GM23338 (cell line): ENCODE measurements at regions not wholly inside any gene's neighbourhood (a gene's known extent, or its start where the extent isn't known, plus 50 kb on each side); places are given as distances from the start of the nearest gene placed in this dataset.
"Not testable (repeated sequence)": the region's sequence is repeated elsewhere in the genome, so short reads cannot be mapped to it uniquely, and the experiment has no call there.

ENCODE experiments used
- ATAC-seq: fragments of 200-7000 bp; cut with Tn5 transposase; 3 replicates; pipeline ENCODE4 v1.9.1; 2020
- DNase-seq: peaks from one replicate; pipeline ENCODE4 v3.0.0-alpha.2; 2015; ENCODE audit warnings: low spot score
- H2AFZ ChIP-seq: fragments of 200-600 bp; sonication (generic); 2 replicates; pipeline ENCODE4 v1.8.0; 2016; ENCODE audit warnings: antibody characterized with exemption, mild to moderate bottlenecking, moderate library complexity
- H3F3A ChIP-seq: fragments of 200-600 bp; sonication (generic); replicated peaks from 2 replicates; pipeline ENCODE4 v1.8.0; 2017; ENCODE audit warnings: antibody characterized with exemption, mixed run types, low read depth
- H3K27ac ChIP-seq: fragments of 200-600 bp; sonication (generic); 2 replicates; pipeline ENCODE4 v1.6.1; 2016; ENCODE audit warnings: low read depth
- H3K27me3 ChIP-seq: fragments of 200-600 bp; sonication (generic); 2 replicates; pipeline ENCODE4 v1.8.0; 2016; ENCODE audit warnings: mild to moderate bottlenecking, mixed run types, moderate library complexity; ENCODE audit not compliant: insufficient read depth
- H3K36me3 ChIP-seq: fragments of 200-600 bp; sonication (generic); 2 replicates; pipeline ENCODE4 v1.8.0; 2016; ENCODE audit warnings: mild to moderate bottlenecking; ENCODE audit not compliant: insufficient read depth
- H3K4me1 ChIP-seq: fragments of 200-600 bp; sonication (generic); 2 replicates; pipeline ENCODE4 v1.8.0; 2016; ENCODE audit warnings: mild to moderate bottlenecking, moderate library complexity; ENCODE audit not compliant: insufficient read depth
- H3K4me2 ChIP-seq: fragments of 200-600 bp; sonication (generic); 2 replicates; pipeline ENCODE4 v1.7.1; 2017; ENCODE audit warnings: mixed run types
- H3K4me3 ChIP-seq: fragments of 200-600 bp; sonication (generic); 2 replicates; pipeline ENCODE4 v1.6.1; 2016; ENCODE audit warnings: mixed run types
- H3K79me2 ChIP-seq: fragments of 200-600 bp; sonication (generic); replicated peaks from 2 replicates; pipeline ENCODE4 v1.8.0; 2017; ENCODE audit warnings: mild to moderate bottlenecking; ENCODE audit not compliant: insufficient read depth
- H3K9me2 ChIP-seq: fragments of 200-600 bp; sonication (generic); 2 replicates; pipeline ENCODE4 v1.8.0; 2017; ENCODE audit not compliant: insufficient read depth
- H4K20me1 ChIP-seq: fragments of 200-600 bp; sonication (generic); replicated peaks from 2 replicates; pipeline ENCODE4 v1.8.0; 2017; ENCODE audit warnings: mild to moderate bottlenecking; ENCODE audit not compliant: insufficient read depth
- H3K27ac Mint-ChIP-seq: 2 replicates; pipeline ENCODE4 v1.8.0; 2020; ENCODE audit warnings: inconsistent platforms, mild to moderate bottlenecking, moderate library complexity, mixed read lengths
- H3K27me3 Mint-ChIP-seq: 3 replicates; pipeline ENCODE4 v1.8.0; 2022; ENCODE audit warnings: low read depth, mild to moderate bottlenecking, moderate library complexity, mixed read lengths, inconsistent platforms; ENCODE audit not compliant: insufficient read depth, poor library complexity
- H3K36me3 Mint-ChIP-seq: 3 replicates; pipeline ENCODE4 v1.8.0; 2021; ENCODE audit warnings: low read depth, mild to moderate bottlenecking, inconsistent platforms, moderate library complexity, mixed read lengths
- H3K4me1 Mint-ChIP-seq: 3 replicates; pipeline ENCODE4 v1.8.0; 2020; ENCODE audit warnings: mild to moderate bottlenecking, inconsistent platforms, mixed read lengths
- H3K4me3 Mint-ChIP-seq: 3 replicates; pipeline ENCODE4 v1.8.0; 2021; ENCODE audit warnings: moderate library complexity, mild to moderate bottlenecking, inconsistent platforms, mixed read lengths
- H3K9me3 Mint-ChIP-seq: 3 replicates; pipeline ENCODE4 v1.8.0; 2020; ENCODE audit warnings: moderate library complexity, mild to moderate bottlenecking, inconsistent platforms, mixed read lengths
- CREB1 ChIP-seq: fragments of 250-450 bp; sonication (Bioruptor Pico); IDR thresholded peaks from 2 replicates; pipeline ENCODE4 v1.5.0; 2020; ENCODE audit warnings: low read depth, mild to moderate bottlenecking, moderate library complexity
- EZH2 ChIP-seq: fragments of 200-600 bp; sonication (generic); IDR thresholded peaks from one replicate; pipeline ENCODE4 v1.8.0; 2017; ENCODE audit warnings: antibody characterized with exemption, mild to moderate bottlenecking, low read depth; ENCODE audit not compliant: unreplicated experiment
- EZH2phosphoT487 ChIP-seq: fragments of 200-600 bp; sonication (generic); IDR thresholded peaks from one replicate; pipeline ENCODE4 v1.8.1; 2018; ENCODE audit warnings: antibody characterized with exemption; ENCODE audit not compliant: unreplicated experiment
- POLR2AphosphoS5 ChIP-seq: IDR thresholded peaks from 2 replicates; pipeline ENCODE4 v1.6.1; 2016; ENCODE audit warnings: antibody characterized with exemption, low read depth
- STAT1 ChIP-seq: IDR thresholded peaks from one replicate; pipeline ENCODE4 v1.6.1; 2016; ENCODE audit warnings: antibody characterized with exemption; ENCODE audit not compliant: unreplicated experiment
- ZNF331 ChIP-seq: fragments of 250-450 bp; sonication (Bioruptor Pico); IDR thresholded peaks from 2 replicates; pipeline ENCODE4 v1.5.0; 2020; ENCODE audit warnings: low read depth, mild to moderate bottlenecking, moderate library complexity
- TF ChIP-seq, protein P1 (sequence below): IDR thresholded peaks from one replicate; pipeline ENCODE4 v1.6.1; 2018; ENCODE audit warnings: antibody characterized with exemption; ENCODE audit not compliant: unreplicated experiment
- TF ChIP-seq, protein P2 (sequence below), 2 experiments: fragments of 200-600 bp in 1 of 2; sonication (generic) in 1 of 2; conservative IDR thresholded peaks; 2 replicates each; pipeline versions ENCODE4 v1.5.1 to v1.6.1; 2016 to 2017; ENCODE audit warnings: antibody characterized with exemption in 2 of 2, low read depth in 2 of 2, mild to moderate bottlenecking in 2 of 2, moderate library complexity in 1 of 2
- TF ChIP-seq, protein P3 (sequence below): IDR thresholded peaks from 2 replicates; pipeline ENCODE4 v1.6.1; 2016; ENCODE audit warnings: antibody characterized with exemption

DNA sequence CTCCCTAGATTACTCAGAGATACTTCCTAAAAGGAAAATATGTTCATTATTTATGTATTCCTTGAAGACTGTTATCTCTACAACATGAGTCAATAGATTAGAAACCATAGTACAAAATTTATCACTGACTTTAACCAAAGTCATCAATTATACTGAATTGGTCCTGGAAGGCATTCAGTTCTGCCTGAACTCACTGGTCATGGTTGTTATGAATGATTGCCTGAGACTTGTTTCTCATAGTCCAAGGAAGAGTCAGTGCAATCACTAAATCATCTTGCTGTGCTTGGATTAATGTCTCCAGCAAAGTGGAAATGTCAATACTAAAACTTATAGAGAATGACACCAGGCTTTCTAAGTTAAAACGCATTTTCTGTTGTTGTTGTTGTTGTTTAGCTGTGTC lies 878.6 kb upstream of the MANEA start (continued):
- no peak for TF ChIP-seq ZNF331
- TF ChIP-seq, protein P1, sequence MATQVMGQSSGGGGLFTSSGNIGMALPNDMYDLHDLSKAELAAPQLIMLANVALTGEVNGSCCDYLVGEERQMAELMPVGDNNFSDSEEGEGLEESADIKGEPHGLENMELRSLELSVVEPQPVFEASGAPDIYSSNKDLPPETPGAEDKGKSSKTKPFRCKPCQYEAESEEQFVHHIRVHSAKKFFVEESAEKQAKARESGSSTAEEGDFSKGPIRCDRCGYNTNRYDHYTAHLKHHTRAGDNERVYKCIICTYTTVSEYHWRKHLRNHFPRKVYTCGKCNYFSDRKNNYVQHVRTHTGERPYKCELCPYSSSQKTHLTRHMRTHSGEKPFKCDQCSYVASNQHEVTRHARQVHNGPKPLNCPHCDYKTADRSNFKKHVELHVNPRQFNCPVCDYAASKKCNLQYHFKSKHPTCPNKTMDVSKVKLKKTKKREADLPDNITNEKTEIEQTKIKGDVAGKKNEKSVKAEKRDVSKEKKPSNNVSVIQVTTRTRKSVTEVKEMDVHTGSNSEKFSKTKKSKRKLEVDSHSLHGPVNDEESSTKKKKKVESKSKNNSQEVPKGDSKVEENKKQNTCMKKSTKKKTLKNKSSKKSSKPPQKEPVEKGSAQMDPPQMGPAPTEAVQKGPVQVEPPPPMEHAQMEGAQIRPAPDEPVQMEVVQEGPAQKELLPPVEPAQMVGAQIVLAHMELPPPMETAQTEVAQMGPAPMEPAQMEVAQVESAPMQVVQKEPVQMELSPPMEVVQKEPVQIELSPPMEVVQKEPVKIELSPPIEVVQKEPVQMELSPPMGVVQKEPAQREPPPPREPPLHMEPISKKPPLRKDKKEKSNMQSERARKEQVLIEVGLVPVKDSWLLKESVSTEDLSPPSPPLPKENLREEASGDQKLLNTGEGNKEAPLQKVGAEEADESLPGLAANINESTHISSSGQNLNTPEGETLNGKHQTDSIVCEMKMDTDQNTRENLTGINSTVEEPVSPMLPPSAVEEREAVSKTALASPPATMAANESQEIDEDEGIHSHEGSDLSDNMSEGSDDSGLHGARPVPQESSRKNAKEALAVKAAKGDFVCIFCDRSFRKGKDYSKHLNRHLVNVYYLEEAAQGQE: no peak
- TF ChIP-seq POLR2AphosphoS5: no peak
- TF ChIP-seq EZH2: no peak
- no peak for TF ChIP-seq EZH2phosphoT487
- TF ChIP-seq, protein P2, sequence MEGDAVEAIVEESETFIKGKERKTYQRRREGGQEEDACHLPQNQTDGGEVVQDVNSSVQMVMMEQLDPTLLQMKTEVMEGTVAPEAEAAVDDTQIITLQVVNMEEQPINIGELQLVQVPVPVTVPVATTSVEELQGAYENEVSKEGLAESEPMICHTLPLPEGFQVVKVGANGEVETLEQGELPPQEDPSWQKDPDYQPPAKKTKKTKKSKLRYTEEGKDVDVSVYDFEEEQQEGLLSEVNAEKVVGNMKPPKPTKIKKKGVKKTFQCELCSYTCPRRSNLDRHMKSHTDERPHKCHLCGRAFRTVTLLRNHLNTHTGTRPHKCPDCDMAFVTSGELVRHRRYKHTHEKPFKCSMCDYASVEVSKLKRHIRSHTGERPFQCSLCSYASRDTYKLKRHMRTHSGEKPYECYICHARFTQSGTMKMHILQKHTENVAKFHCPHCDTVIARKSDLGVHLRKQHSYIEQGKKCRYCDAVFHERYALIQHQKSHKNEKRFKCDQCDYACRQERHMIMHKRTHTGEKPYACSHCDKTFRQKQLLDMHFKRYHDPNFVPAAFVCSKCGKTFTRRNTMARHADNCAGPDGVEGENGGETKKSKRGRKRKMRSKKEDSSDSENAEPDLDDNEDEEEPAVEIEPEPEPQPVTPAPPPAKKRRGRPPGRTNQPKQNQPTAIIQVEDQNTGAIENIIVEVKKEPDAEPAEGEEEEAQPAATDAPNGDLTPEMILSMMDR (conservative IDR thresholded peaks at IDR 0.05; ENCODE audit: low read depth in 2 of 2): no peak

DNA sequence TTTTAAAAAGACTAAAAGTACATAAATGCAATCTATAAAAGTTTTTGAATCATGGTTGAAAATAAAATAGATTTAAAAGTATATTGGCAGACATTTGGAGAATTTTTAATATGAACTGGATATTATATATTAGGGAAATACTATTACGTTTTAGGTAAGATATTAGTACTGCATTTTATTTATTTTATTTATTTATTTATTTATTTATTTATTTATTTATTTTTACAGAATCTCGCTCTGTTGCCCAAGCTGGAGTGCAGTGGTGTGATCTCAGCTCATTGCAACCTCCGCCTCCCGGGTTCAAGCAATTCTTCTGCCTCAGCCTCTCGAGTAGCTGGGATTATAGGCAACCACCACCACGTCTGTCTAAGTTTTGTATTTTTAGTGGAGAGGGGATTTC lies 890.1 kb upstream of the MANEA start:
- H3K36me3 ChIP-seq, H3K27ac Mint-ChIP-seq, H3K27ac ChIP-seq, H3K79me2 ChIP-seq, H3K4me2 ChIP-seq, H3K27me3 ChIP-seq, H3K36me3 Mint-ChIP-seq, H3K4me3 ChIP-seq, H3F3A ChIP-seq, H2AFZ ChIP-seq, ATAC-seq, DNase-seq, H4K20me1 ChIP-seq, H3K27me3 Mint-ChIP-seq, H3K4me1 Mint-ChIP-seq, H3K9me2 ChIP-seq, H3K4me3 Mint-ChIP-seq, H3K4me1 ChIP-seq: not testable (repeated sequence)
- H3K9me3 Mint-ChIP-seq: peaks cover 12% of the 10 kb centered on the region; the same call in 1 of the 3 replicates

DNA sequence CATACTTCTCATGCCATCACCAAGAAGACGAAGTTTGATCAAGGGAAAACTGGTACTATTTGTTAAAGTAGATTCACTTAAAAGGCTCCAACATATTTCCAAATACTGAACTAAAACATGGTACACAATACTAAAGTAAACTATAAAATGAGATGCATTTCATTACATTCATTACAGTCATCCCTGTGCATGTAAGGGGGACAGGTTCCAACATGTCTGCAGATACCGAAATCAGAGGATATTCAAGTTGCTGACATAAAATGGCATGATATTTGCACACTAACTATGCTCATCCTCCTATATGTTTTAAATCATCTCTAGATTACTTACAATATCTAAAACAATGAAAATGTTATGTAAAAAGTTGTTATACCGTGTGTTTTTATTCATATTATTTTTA lies 893.9 kb upstream of the MANEA start:
- ATAC-seq (no peak), DNase-seq (no peak)
- Histone ChIP-seq H3K27ac (no peak overlapping the region), H2AFZ (no peak overlapping the region), H3F3A (no peaks in the 10 kb centered on the region), H3K4me1 (no peaks in the 10 kb centered on the region), H3K27me3 (no peaks in the 10 kb centered on the region), H3K36me3 (no peaks in the 10 kb centered on the region), H3K9me2 (no peaks in the 10 kb centered on the region), H3K4me3 (no peak overlapping the region), H4K20me1 (no peaks in the 10 kb centered on the region), H3K79me2 (no peaks in the 10 kb centered on the region), H3K4me2 (no peak overlapping the region)
- Mint-ChIP-seq H3K36me3 (no peaks in the 10 kb centered on the region), H3K27me3 (no peaks in the 10 kb centered on the region), H3K27ac (no peak overlapping the region), H3K9me3 (no peaks in the 10 kb centered on the region), H3K4me3 (no peak overlapping the region), H3K4me1 (peaks cover 4% of the 10 kb centered on the region; the same call in 1 of the 3 replicates)
- TF ChIP-seq ZNF331 (no peak), CREB1 (CRISPR knock-in tag) (no peak), STAT1 (no peak)
- TF ChIP-seq, protein P2 (conservative IDR thresholded peaks at IDR 0.05; ENCODE audit: low read depth in 2 of 2): no peak
- TF ChIP-seq, protein P3, sequence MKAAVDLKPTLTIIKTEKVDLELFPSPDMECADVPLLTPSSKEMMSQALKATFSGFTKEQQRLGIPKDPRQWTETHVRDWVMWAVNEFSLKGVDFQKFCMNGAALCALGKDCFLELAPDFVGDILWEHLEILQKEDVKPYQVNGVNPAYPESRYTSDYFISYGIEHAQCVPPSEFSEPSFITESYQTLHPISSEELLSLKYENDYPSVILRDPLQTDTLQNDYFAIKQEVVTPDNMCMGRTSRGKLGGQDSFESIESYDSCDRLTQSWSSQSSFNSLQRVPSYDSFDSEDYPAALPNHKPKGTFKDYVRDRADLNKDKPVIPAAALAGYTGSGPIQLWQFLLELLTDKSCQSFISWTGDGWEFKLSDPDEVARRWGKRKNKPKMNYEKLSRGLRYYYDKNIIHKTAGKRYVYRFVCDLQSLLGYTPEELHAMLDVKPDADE: no peak
